Suprapubic skin (tissue), 4 donors: ENCODE measurements at regions not wholly inside any gene's neighbourhood (a gene's known extent, or its start where the extent isn't known, plus 50 kb on each side); places are given as distances from the start of the nearest gene placed in this dataset.

Experiments
- DNase-seq, 2 donors: peaks; one replicate each; pipeline ENCODE4 v3.0.0-alpha.2; 2019; ENCODE audit warnings: low spot score in 2 of 2
- H3K27ac ChIP-seq: fragments of 200-600 bp; sonication (generic); one replicate; pipeline ENCODE4 v1.5.1; 2019
- H3K27me3 ChIP-seq: fragments of 200-600 bp; sonication (generic); one replicate; pipeline ENCODE4 v1.5.1; 2019
- H3K36me3 ChIP-seq: fragments of 200-600 bp; sonication (generic); one replicate; pipeline ENCODE4 v1.5.1; 2019
- H3K4me1 ChIP-seq: fragments of 200-600 bp; sonication (generic); one replicate; pipeline ENCODE4 v1.5.1; 2019
- H3K4me3 ChIP-seq: fragments of 200-600 bp; sonication (generic); one replicate; pipeline ENCODE4 v1.5.1; 2019; ENCODE audit warnings: mild to moderate bottlenecking
- H3K9me3 ChIP-seq: fragments of 200-600 bp; sonication (generic); one replicate; pipeline ENCODE4 v1.5.1; 2019
- EP300 ChIP-seq: sonication (generic); formaldehyde crosslinking; IDR thresholded peaks from one replicate; pipeline ENCODE4 v1.6.1; 2017; ENCODE audit warnings: antibody characterized with exemption
- POLR2A ChIP-seq, 2 donors: fragments of 450-650 bp; IDR thresholded peaks; one replicate each; pipeline ENCODE4 v1.6.1; 2017; ENCODE audit warnings: antibody characterized with exemption in 2 of 2, mild to moderate bottlenecking in 2 of 2, moderate library complexity in 2 of 2
- POLR2AphosphoS5 ChIP-seq, 3 donors: sonication (generic); formaldehyde crosslinking; IDR thresholded peaks; one replicate each; pipeline ENCODE4 v1.6.1; 2017; ENCODE audit warnings: antibody characterized with exemption in 3 of 3
- WGBS: methylation state at CpG from one replicate; pipeline ENCODE4 v1.1.5; 2018; 5-methylcytosine and 5-hydroxymethylcytosine counted together
- TF ChIP-seq, protein P1 (sequence below), 2 donors: fragments of 200-600 bp in 1 of 2; fragments of 450-650 bp in 1 of 2; sonication (generic) in 1 of 2; IDR thresholded peaks; one replicate each; pipeline ENCODE4 v1.5.1; 2016 to 2019; ENCODE audit warnings: antibody characterized with exemption in 2 of 2, mild to moderate bottlenecking in 1 of 2, moderate library complexity in 1 of 2

DNA sequence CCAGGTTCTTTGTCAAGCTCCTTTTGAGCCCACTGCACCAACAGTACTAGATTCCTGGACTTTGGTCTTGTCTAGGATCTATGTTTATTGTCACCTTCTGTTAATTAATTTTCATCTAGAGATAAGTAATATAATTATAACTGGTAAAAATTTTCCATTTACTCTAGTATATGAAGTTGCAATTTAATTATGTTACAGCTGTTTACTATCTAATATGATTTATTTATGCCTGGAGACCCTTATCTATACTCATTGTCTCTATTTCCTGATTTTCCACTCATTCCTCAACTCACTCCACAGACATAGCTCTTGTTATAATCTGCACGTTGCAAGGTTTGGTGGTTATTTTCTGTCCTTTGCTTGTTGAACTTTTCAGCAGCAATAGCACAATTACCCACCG lies 63.2 kb upstream of the PHF14 start:
- 89% methylated on average over 2 of the region's 2 CpGs for WGBS
- H3K27ac ChIP-seq, result no peak overlapping the region
- TF ChIP-seq POLR2A (IDR thresholded peaks at IDR 0.05) (no peak), POLR2AphosphoS5 (IDR thresholded peaks at IDR 0.05) (no peak), EP300 (no peak)
- TF ChIP-seq, protein P1, sequence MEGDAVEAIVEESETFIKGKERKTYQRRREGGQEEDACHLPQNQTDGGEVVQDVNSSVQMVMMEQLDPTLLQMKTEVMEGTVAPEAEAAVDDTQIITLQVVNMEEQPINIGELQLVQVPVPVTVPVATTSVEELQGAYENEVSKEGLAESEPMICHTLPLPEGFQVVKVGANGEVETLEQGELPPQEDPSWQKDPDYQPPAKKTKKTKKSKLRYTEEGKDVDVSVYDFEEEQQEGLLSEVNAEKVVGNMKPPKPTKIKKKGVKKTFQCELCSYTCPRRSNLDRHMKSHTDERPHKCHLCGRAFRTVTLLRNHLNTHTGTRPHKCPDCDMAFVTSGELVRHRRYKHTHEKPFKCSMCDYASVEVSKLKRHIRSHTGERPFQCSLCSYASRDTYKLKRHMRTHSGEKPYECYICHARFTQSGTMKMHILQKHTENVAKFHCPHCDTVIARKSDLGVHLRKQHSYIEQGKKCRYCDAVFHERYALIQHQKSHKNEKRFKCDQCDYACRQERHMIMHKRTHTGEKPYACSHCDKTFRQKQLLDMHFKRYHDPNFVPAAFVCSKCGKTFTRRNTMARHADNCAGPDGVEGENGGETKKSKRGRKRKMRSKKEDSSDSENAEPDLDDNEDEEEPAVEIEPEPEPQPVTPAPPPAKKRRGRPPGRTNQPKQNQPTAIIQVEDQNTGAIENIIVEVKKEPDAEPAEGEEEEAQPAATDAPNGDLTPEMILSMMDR (IDR thresholded peaks at IDR 0.05), result no peak
- H3K27me3 ChIP-seq, result no peaks in the 10 kb centered on the region
- no peaks in the 10 kb centered on the region for H3K9me3 ChIP-seq
- H3K36me3 ChIP-seq, result no peaks in the 10 kb centered on the region
- no peak overlapping the region for H3K4me3 ChIP-seq
- no peaks in the 10 kb centered on the region for H3K4me1 ChIP-seq
- no peak for DNase-seq

DNA sequence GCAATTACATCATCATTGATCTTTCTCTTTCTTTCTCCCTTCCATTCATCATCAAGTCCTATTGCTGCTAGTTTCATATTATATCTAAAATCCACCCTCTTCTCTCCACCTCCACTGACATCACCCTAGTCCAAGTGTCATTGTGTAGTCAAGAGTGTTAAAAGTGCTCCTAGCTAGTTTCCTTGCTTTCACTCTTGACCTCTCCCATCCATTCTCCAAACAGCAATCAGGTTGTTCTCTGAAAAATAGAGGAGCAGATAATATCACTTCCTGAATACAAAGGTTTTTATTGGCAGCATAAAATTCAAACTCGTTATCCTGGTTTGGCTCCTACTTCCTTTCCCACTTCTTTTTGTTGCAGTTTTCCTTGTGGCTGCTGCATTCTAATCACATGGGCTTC lies 61.6 kb upstream of the PHF14 start:
- TF ChIP-seq POLR2A (IDR thresholded peaks at IDR 0.05), result no peak
- 72% methylated on average over 1 of the region's 1 CpG for WGBS

DNA sequence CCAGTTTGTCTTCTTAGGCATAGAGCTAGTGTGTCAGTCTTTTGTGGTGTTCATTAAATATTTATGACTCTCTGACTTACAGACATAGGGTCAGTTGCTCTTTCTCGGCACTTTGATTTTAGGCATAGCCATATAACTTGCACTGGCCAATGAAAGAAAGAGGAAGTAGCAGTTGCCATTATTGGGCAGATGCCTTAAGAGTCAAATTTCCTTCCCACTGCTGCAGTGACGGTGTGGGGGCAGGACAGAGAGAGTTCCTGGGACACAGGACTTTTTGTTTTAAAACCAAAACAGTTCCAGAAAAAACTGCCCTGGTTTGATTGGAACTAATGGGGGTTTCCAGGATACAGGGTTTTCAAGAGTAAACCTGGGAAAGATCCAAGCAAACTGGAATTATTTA lies 60.2 kb upstream of the PHF14 start:
- H3K4me1 ChIP-seq, result no peaks in the 10 kb centered on the region
- TF ChIP-seq POLR2A (IDR thresholded peaks at IDR 0.05), result no peak
- TF ChIP-seq, protein P1 (IDR thresholded peaks at IDR 0.05), result no peak
- TF ChIP-seq POLR2AphosphoS5 (IDR thresholded peaks at IDR 0.05), result no peak
- TF ChIP-seq EP300, result no peak
- no peak overlapping the region for H3K27ac ChIP-seq
- no peak overlapping the region for H3K4me3 ChIP-seq
- no peaks in the 10 kb centered on the region for H3K9me3 ChIP-seq
- WGBS, result 19% methylated on average over 2 of the region's 2 CpGs
- no peaks in the 10 kb centered on the region for H3K27me3 ChIP-seq
- DNase-seq, result no peak
- no peaks in the 10 kb centered on the region for H3K36me3 ChIP-seq

More for the DNA sequence above, 61.6 kb upstream of the PHF14 start:
- H3K27ac ChIP-seq, result no peak overlapping the region
- H3K4me1 ChIP-seq, result no peaks in the 10 kb centered on the region
- H3K4me3 ChIP-seq, result no peak overlapping the region
- H3K27me3 ChIP-seq, result no peaks in the 10 kb centered on the region
- H3K36me3 ChIP-seq, result no peaks in the 10 kb centered on the region
- no peak for DNase-seq
- no peaks in the 10 kb centered on the region for H3K9me3 ChIP-seq

DNA sequence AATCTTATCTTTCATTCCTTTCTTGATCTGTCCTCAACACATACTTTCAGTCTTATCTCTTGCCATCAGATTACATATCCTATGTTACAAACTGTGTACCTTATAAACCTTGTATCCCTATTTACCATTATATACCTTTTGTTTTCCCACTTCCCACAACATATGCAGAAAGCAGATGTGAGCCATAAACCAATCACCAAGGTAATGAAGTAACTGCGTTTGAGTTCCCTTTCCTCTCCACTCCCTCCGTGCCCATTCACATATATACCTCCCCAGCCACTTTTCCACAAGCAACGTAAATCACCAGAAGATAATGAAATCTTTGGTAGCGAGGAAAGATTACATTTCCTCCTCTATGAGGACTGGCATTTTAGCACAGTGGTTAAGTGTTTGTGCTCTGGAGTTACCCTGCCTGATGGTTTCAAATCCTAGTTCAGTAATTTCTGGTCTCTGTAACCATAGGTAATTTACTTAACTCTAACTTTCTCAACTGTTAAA lies 55.5 kb upstream of the PHF14 start:
- no peak for TF ChIP-seq POLR2A (IDR thresholded peaks at IDR 0.05)
- TF ChIP-seq EP300, result no peak
- no peak for TF ChIP-seq POLR2AphosphoS5 (IDR thresholded peaks at IDR 0.05)
- TF ChIP-seq, protein P1 (IDR thresholded peaks at IDR 0.05), result no peak
- no peaks in the 10 kb centered on the region for H3K27me3 ChIP-seq
- H3K9me3 ChIP-seq, result no peaks in the 10 kb centered on the region
- H3K4me1 ChIP-seq, result no peaks in the 10 kb centered on the region
- DNase-seq, result no peak
- no peak overlapping the region for H3K27ac ChIP-seq
- WGBS, result 34% methylated on average over 4 of the region's 4 CpGs
- no peak overlapping the region for H3K4me3 ChIP-seq
- no peaks in the 10 kb centered on the region for H3K36me3 ChIP-seq

DNA sequence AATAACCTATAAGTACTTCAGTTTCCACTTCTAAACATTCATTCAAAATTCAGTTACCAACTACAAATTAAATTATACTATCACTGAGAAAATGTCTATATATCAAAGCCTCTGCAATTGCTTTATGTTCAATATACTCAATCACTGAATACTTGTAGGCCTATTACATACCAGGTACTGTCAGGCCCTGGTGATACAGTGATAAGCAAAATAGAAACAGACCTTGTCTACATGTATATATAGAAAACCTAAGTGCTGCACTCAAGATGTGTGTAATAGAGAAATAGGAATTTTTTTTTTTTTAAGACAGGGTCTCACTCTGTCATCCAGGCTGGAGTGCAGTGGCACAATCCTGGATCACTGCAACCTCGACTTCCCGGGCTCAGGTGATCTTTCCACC lies 53.7 kb upstream of the PHF14 start:
- DNase-seq, result no peak
- TF ChIP-seq POLR2A (IDR thresholded peaks at IDR 0.05) (no peak), EP300 (no peak), POLR2AphosphoS5 (IDR thresholded peaks at IDR 0.05) (no peak)
- TF ChIP-seq, protein P1 (IDR thresholded peaks at IDR 0.05), result no peak
- Histone ChIP-seq H3K27me3 (no peaks in the 10 kb centered on the region), H3K9me3 (no peaks in the 10 kb centered on the region), H3K4me1 (no peaks in the 10 kb centered on the region), H3K4me3 (no peak overlapping the region), H3K36me3 (no peaks in the 10 kb centered on the region), H3K27ac (no peak overlapping the region)
- 70% methylated on average over 2 of the region's 2 CpGs for WGBS
